ENCODE measurements at regions not wholly inside any gene's neighbourhood (a gene's known extent, or its start where the extent isn't known, plus 50 kb on each side); places are given as distances from the start of the nearest gene placed in this dataset.
"Not testable (repeated sequence)": the region's sequence is repeated elsewhere in the genome, so short reads cannot be mapped to it uniquely, and the experiment has no call there.

DNA sequence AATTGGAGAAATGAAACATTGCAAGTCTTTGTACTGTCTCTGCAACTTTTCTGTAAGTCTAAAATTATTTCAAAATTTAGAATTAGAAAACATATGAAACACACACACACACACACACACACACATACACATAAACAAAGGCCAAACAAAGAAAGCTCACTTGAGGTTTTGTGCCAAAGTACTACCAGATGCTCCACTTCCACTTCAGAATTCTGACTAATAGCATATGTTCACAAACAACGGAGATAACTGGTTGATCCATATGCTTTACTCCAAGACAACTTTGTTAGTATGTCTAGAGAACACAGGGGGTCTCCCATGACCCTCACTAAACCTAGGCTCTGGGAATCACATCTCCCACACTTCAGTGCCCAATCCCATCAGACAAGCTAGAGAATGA is 133.8 kb upstream of the CLEC14A start:
- no peak for DNase-seq

DNA sequence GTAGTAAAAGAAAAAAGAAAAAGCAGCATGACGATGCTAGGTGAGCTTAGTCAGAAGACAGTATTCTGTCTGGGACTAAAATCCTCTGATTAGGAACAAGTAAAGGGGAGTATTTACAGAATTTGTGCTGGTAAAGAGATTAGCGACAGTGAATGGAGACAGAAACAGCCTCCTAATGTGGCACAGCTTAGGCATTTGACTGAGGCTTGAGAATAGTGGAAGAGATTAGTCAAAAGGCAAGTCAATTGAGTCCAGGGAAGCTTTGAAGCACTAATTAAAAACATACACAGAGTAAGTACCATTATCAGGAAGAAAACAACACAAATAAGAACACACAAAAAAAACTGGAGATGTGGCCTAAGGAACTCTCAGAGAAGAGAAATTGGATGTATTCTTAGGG is 131.9 kb upstream of the CLEC14A start:
- no peak for DNase-seq

DNA sequence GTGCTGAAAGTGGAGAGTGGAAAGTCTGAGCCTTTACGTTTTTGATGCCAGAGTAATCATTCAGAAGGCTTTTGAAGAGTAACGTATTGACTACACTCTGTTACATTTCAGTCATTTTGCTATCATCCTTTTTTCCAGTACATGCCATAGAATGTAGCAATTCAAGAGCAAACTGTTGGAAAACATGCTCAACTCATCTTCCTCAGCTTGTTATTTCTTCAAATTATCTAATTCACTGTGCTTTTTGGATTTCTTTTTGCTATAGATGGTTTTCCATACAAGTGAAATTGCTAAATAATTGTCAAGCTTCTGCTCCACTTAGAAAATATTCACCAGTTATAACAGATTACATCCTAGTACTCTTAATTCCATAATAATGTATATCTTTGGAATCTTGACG is 129.9 kb upstream of the CLEC14A start:
- no peak for DNase-seq

DNA sequence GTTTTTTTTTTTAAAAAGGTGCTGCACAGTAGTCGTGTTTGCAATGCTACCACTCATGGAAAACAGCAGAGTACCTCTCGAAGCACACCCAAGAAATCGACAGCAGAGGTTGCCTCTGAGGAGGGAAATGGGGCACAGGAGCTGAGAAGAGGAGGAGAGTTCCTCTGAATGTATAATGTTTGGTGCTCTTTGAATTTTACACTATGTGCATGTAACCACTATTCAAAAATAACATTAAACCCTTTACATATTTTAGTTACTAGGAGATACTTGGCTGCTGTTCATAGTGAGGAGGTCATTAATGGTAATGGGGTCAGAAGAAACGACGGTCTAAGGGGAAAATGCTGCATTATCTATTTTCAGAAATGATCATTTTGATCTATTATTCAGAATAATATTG is 129.4 kb upstream of the CLEC14A start:
- DNase-seq = no peak

DNA sequence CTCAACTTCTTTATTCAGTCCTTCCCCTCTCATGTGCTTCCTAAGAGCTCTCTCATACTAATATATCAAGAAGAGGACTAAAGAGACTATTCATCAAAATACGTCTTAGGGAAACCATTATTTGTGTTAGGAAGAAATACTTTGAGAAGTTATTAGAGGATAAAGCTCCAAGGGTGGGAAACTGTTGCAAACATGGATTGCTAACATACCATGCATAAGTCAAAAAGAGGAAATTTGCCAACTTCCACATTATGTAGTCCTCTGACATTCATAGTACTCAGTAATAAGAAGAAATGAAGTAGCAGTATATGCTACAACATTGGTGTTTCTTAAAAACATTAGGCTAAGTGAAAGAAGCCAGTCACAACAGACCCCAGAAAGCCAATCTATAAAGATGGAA is 128.8 kb upstream of the CLEC14A start:
- no peak for DNase-seq

DNA sequence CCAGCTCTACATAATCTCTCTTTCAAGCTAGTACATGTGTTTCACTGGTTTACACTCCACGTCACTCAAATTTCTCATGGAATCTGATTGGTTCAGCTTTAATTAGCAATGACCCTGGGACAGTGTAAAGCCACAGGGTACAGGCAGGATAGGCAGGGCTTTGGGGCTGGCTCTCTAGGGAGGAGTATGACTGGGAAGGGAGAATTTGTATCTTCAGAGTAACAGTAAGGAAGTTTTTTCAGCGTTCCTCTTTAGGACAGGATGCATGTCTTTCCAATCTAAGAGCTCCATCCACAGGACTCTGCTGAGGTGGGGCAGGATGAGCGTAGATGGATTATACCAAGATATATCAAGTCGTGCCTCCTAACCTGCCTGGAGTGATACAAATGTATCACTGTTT is 112.0 kb upstream of the CLEC14A start:
- no peak for DNase-seq

DNA sequence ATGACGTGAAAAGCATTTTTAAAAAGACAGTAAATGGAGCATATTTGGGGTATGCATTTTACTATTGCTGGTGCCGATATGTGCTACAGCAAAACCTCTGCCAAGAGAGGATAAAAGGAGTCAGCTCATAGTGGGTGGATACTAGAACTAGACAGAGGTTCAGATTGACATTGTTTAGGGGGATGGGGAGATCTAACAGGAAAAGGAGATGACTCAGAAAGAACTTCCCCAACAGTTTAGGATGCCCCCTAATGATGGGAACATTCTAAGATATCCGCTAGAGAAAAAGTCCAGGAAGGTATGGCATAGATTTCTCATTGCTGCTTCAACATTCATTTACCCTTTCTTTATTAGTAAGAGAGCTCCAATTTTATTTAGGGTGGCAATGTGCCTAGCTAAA is 110.5 kb upstream of the CLEC14A start:
- no peak for DNase-seq

DNA sequence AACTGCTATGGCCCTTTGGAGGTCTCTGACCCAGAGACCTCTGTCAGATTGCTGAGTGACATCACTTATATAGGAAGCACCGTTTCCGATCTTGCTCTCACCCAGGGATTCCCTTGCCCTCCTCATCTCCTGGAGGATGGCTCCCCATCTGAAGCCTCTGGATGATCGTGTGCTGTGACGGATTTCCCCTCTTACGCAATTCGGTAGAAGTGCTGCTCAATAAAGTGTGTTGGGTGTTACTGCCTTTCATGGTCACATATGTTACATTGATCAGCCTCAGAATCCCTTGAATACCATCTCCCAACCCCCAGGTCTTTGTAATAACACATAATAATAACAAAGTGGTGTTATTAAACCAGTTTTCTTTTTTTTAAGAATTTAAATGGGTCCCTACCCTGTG is 107.3 kb upstream of the CLEC14A start:
- no peak for DNase-seq

DNA sequence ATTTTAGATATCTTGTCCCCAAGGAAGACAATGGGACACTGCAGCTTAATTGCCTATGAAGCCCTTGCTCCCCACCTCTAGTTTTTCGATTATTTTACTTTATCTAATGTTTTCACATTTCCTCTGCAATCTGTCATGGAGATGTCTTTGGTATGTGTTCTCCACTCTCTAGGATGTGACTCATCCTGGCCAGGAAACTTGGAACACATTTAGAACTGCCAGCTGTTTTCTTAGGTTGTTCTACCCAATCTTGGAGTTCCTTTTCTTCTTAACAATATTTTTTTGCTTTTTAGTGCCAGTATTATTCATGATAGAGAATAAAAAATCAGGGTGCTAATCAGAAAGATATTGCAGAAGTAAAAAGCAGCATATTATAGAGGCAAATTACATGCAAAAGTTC is 101.7 kb upstream of the CLEC14A start:
- DNase-seq = no peak

DNA sequence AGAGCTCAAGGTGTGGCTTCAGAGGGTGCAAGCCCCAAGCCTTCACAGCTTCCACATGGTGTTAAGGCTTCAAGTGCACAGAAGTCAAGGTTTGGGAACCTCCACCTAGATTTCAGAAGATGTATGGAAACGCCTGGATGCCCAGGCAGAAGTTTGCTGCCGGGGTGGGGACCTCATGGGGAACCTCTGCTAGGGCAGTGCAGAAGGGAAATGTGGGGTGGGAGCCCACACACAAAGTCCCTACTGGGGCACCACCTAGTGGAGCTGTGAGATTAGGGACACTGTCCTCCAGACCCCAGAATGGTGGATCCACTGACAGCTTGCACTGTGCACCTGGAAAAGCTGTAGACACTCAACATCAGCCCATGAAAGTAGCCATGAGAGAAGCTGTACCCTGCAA is 99.6 kb upstream of the CLEC14A start:
- DNase-seq = not testable (repeated sequence)

DNA sequence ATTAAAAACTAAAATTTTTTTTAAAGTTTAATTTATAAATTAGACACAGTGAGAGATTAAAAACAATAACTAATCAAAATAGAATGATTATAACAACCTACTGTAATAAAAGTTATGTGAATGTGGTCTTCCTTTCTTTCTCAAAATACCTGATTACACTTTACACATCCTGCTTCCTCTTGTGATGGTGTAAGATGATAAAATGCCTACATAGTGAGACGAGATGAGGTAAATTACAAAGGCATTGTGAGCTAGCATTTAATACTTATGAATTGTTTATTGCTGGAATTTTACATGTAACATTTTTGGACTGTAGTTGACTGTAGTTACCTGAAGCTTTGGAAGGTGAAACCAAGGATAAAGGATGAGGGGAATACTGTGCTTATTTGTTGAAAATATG is 94.2 kb upstream of the CLEC14A start:
- DNase-seq = no peak

DNA sequence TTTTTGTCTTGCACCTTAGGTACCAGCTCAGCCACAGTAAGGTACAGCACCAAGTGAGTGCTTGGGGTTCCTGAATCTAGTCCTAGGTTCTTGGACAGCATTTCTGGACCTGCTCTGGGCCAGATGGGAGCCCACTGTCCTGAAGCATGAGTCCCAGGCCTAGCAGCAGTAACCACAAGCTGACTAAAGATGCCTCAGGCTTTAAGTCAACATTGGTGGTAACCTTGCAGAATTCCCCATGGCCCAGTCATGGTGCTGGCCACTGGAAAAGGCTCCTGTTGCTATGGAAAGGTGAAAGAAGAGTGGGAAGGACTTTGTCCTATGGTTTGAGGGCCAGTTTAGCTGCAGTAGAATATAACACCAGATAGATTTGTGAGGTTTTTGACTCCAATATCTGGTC is 86.9 kb upstream of the CLEC14A start:
- DNase-seq = no peak

DNA sequence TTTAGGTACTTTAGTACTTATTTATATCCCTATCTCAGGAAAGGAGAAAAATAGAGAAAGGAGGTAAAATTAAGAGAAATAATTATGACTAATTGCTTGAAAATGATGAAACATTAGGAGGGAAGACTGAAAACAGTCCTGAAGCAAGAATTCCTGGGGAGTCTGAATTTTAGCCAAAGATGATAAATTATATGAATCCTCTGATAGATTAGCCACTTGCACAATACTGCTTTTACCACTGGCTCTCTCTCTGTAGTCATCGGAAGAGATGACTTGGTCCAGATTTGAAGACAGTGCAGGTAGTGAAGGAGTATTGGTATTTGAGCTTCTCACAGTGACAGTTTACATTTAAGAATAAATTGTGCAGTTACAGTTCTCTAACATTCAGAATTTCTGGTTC is 83.8 kb upstream of the CLEC14A start:
- DNase-seq = no peak

DNA sequence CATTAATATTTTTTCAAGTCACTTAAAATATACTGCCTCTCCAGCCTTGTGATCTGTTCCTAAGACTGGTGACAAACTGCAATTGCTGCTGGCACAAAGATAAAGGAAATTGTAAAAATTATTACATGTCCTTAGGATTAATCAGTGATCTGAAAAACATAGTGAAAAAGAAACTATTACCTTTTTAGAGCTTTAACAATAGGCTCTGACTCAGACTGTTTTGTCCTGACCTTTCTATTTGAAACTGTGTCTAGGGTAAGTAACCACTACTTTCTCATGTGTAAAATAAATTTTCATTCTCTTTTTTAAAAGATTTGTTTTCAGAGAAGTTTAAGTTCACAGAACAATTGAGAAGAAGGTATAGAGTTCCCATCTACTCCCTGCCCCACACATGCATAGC is 80.4 kb upstream of the CLEC14A start:
- no peak for DNase-seq

DNA sequence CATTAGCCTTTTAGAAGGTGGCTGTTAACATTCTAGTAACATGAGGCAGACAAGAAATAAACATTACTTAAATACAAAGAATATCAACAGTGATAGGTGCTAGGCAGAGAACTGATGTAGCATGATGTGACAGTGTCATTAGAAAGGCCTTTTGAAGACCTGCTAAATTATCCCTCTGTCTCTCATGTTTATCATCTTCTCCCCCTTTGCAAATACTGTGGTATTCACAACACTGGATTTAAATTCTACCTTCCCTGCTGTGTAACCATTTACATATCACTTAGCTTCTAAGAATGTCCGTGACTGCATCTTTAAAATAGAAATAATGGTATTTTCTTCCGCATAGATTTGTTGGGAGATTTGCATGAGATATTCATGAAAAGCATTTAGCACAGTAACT is 74.4 kb upstream of the CLEC14A start:
- no peak for DNase-seq

DNA sequence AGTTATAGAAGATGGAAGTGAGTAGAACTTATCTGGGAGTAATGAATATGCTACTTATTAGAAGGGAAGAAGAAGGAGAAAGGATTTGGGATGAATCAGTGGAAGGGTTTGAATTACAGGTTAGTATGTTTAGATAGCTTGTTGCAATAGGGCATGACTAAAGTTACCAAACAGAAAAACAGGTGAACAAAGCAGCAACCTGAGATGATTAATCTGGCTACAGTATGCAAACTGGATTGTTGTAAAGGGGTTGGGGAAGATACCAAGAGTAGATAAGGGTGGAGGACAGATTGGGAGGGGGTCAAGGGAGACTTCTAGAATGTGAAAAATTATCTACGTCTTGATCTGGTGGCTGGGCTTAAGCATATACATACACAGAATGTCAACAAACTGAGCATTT is 73.4 kb upstream of the CLEC14A start:
- no peak for DNase-seq

DNA sequence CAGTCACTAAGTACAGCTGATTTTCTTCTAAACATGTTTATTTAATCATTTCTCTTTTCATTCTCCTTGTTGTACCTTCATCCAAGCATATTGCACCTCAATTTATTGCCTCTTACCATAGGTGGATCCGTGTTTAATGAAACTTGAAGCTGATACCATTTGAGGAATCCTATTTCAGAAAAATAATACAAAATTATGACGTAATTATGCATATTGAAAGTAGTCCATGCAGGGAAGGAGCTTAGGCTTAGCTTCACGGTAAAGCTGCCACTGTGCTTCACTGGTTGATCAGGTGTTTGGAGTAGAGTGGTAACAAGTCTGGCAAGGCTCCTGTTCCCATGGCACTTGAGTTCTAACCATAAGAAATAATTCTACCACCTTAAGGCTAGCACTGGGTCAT is 61.0 kb upstream of the CLEC14A start:
- no peak for DNase-seq

DNA sequence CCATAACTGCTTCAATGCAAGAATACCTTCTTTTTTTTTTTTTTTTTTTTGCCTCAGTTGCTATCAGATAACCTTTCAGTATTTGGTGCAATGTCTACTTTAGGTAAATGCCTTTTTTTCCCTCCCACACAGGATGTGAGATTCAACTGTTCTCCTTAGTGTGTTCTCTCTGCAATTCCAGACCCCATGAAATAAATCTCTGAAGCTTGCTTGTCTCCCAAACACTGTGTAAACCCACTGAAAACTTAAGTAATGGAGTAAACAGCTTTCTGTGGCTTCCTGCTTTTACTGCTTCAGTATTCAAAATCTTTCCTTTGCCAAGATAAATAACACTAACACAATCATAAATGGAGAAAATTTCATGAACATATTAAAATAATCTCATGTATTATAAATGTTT is 55.8 kb upstream of the CLEC14A start:
- DNase-seq = no peak

DNA sequence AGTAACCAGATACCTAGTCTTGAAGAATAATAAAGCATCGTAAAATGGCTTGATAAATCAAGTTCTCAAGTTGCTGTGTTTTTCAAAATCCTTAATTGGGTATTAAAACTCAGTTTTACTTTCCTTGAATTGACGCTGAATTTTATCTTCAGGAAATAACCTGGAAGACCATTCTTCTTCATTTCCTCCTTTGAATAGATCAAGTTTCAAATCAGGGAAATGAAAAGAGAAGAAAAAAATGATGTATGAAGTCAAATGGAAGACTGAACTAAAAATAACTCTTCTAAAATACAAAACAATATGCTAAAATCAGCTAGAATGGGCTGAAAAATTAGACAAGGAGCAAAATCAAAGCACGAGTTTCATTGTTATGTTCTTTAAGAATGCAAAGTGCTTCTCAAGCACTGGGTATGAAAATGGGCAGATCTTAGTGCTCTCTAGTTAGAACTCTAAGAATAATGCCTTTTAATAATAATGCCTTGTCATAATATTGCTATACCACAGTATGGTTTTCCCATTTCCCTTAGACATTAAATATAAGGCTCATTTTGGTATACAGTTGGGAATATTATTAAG is 54.6 kb upstream of the CLEC14A start:
- no peak for DNase-seq

DNA sequence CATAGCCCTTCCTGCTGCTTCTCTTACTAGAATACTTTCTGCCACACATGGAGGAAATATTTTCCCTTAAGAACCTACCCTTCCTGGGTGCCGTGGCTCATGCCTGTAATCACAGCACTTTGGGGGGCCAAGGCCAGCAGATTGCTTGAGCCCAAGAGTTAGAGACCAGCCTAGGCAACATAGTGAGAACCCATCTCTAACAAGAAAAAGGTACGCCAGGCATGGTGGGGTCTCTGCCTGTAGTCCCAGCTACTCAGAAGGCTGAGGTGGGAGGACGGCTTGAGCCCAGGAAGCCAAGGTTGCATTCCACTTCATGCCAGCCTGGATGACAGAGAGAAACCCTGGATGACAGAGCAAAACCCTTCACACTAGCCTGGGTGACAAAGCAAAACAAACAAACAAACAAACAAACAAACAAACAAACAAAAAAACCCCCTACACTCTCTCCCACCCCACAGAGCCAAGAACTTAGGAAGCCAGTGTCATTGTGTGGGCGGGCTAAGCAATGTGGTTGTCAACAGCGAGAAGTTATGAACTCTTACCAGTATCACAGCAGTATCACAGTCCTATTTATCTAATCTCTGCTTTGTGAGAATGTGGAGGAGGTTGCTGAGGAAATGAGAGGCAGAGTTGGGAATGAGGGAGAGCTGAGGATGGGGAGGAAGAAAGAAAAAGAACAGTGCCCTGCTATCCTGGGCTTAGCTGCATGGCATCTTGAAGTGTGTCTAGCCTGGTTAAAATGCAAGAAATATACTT is 53.8 kb upstream of the CLEC14A start:
- no peak for DNase-seq

Data from CD4-positive, alpha-beta T cell treated with Interleukin-4 for 1 hour (primary cell).